H1 (cell line): ENCODE measurements at regions not wholly inside any gene's neighbourhood (a gene's known extent, or its start where the extent isn't known, plus 50 kb on each side); places are given as distances from the start of the nearest gene placed in this dataset.

Experiments used
- CTCF ChIA-PET: fragments of 300-600 bp; sonication (Branson Sonifier 250); formaldehyde crosslinking; loops from one replicate; lab custom pipeline; 2021; ENCODE audit not compliant: partially characterized antibody; lab: Charles Lee
- POLR2A ChIA-PET: fragments of 300-600 bp; sonication (Branson Sonifier 250); formaldehyde crosslinking; loops from one replicate; lab custom pipeline; 2021; ENCODE audit warnings: inconsistent platforms; ENCODE audit not compliant: partially characterized antibody; lab: Charles Lee
- DNase-seq, 2 experiments: peaks; one replicate each; pipeline versions ENCODE4 v3.0.0 to v3.0.0-alpha.2; 2010 to 2022; ENCODE audit warnings: low spot score in 2 of 2, low read depth in 1 of 2, mixed read lengths in 1 of 2
- FAIRE-seq: peaks from 2 replicates; lab custom pipeline; 2011; peaks lifted over from hg19 to GRCh38; lab: Jason Lieb, UNC
- H2AFZ ChIP-seq: 2 replicates; pipeline ENCODE4 v1.8.1; 2012; ENCODE audit warnings: low read length, inconsistent platforms
- H2AK5ac ChIP-seq: 2 replicates; pipeline ENCODE4 v1.6.1; 2013; ENCODE audit warnings: low read depth, low read length
- H2BK120ac ChIP-seq: replicated peaks from 2 replicates; pipeline ENCODE3; 2013; ENCODE audit warnings: low read depth, low read length, inconsistent platforms
- H2BK12ac ChIP-seq: 2 replicates; pipeline ENCODE4 v1.6.1; 2013; ENCODE audit warnings: low read depth, low read length
- H2BK15ac ChIP-seq: 2 replicates; pipeline ENCODE4 v1.6.1; 2013; ENCODE audit warnings: low read length
- H2BK20ac ChIP-seq: 2 replicates; pipeline ENCODE4 v1.6.1; 2013; ENCODE audit warnings: low read length
- H2BK5ac ChIP-seq: 2 replicates; pipeline ENCODE4 v1.6.1; 2013; ENCODE audit warnings: low read depth, low read length
- H3K14ac ChIP-seq: 2 replicates; pipeline ENCODE4 v1.6.1; 2013; ENCODE audit warnings: inconsistent platforms; ENCODE audit not compliant: insufficient read length
- H3K18ac ChIP-seq: 2 replicates; pipeline ENCODE4 v1.6.1; 2013; ENCODE audit warnings: low read length; ENCODE audit errors: extremely low read depth
- H3K23ac ChIP-seq: 2 replicates; pipeline ENCODE4 v1.6.1; 2013; ENCODE audit warnings: inconsistent platforms; ENCODE audit not compliant: insufficient read length
- H3K23me2 ChIP-seq: 2 replicates; pipeline ENCODE4 v1.6.1; 2013; ENCODE audit warnings: low read depth, low read length
- H3K27ac ChIP-seq: 2 replicates; pipeline ENCODE4 v1.6.1; 2011; ENCODE audit warnings: low read depth, low read length, inconsistent platforms
- H3K27me3 ChIP-seq, 4 experiments: replicated peaks in 1 of 4; 1 replicate in 1 of 4; 2 replicates in 3 of 4; pipeline versions ENCODE4 v1.6.1 to v1.8.1; 2011 to 2013; ENCODE audit warnings: low read length in 3 of 4, mild to moderate bottlenecking in 3 of 4, inconsistent platforms in 2 of 4, mixed read lengths in 2 of 4, moderate library complexity in 1 of 4; ENCODE audit not compliant: control insufficient read depth in 3 of 4, insufficient read depth in 3 of 4; ENCODE audit errors: extremely low read depth in 1 of 4
- H3K36me3 ChIP-seq, 4 experiments: 2 replicates each; pipeline versions ENCODE4 v1.6.1 to v1.8.1; 2011 to 2013; ENCODE audit warnings: mild to moderate bottlenecking in 4 of 4, low read length in 3 of 4, moderate library complexity in 2 of 4, control low read depth in 1 of 4, inconsistent platforms in 1 of 4; ENCODE audit not compliant: insufficient read depth in 4 of 4, control insufficient read depth in 2 of 4
- H3K4ac ChIP-seq: replicated peaks from 2 replicates; pipeline ENCODE3; 2013; ENCODE audit warnings: low read length, low read depth, mixed read lengths, inconsistent platforms; ENCODE audit not compliant: insufficient read length
- H3K4me1 ChIP-seq, 4 experiments: replicated peaks in 1 of 4; 1 replicate in 1 of 4; 2 replicates in 3 of 4; pipeline versions ENCODE4 v1.6.1 to v1.8.1; 2011 to 2013; ENCODE audit warnings: low read length in 3 of 4, inconsistent platforms in 2 of 4, mixed read lengths in 1 of 4; ENCODE audit not compliant: insufficient read depth in 4 of 4, control insufficient read depth in 3 of 4
- H3K4me2 ChIP-seq, 2 experiments: 2 replicates each; pipeline versions ENCODE4 v1.6.1 to v1.8.1; 2011 to 2013; ENCODE audit warnings: low read depth in 2 of 2, low read length in 2 of 2, control low read depth in 1 of 2, inconsistent platforms in 1 of 2, mild to moderate bottlenecking in 1 of 2; ENCODE audit not compliant: insufficient read depth in 1 of 2
- H3K4me3 ChIP-seq, 4 experiments: fragments of 200-600, 300-600 bp in 1 of 4; sonication (generic), shearing (Covaris generic), sonication (Bioruptor Twin) in 1 of 4; 2 replicates each; pipeline versions ENCODE4 v1.5.1 to v1.8.1; 2011 to 2016; ENCODE audit warnings: low read length in 4 of 4, low read depth in 3 of 4, control low read depth in 2 of 4, inconsistent platforms in 2 of 4, mild to moderate bottlenecking in 2 of 4, mixed read lengths in 1 of 4, moderate library complexity in 1 of 4; ENCODE audit not compliant: insufficient read depth in 2 of 4; ENCODE audit errors: extremely low read depth in 1 of 4
- H3K56ac ChIP-seq: replicated peaks from 2 replicates; pipeline ENCODE3; 2013; ENCODE audit warnings: low read depth, mild to moderate bottlenecking, mixed read lengths, low read length, inconsistent platforms; ENCODE audit not compliant: insufficient read length
- H3K79me1 ChIP-seq: 2 replicates; pipeline ENCODE4 v1.6.1; 2013; ENCODE audit warnings: low read depth, low read length, control low read depth
- H3K79me2 ChIP-seq, 2 experiments: 2 replicates each; pipeline versions ENCODE4 v1.6.1 to v1.8.1; 2012 to 2013; ENCODE audit warnings: low read length in 2 of 2, mild to moderate bottlenecking in 2 of 2, inconsistent platforms in 1 of 2; ENCODE audit not compliant: insufficient read depth in 2 of 2, control insufficient read depth in 1 of 2
- H3K9ac ChIP-seq, 4 experiments: replicated peaks in 1 of 4; 1 replicate in 1 of 4; 2 replicates in 3 of 4; pipeline versions ENCODE4 v1.6.1 to v1.8.1; 2011 to 2013; ENCODE audit warnings: low read depth in 3 of 4, low read length in 3 of 4, control low read depth in 2 of 4, mild to moderate bottlenecking in 2 of 4, moderate library complexity in 2 of 4, inconsistent platforms in 1 of 4; ENCODE audit errors: extremely low read depth in 1 of 4
- H3K9me3 ChIP-seq, 2 experiments: 2 replicates each; pipeline versions ENCODE4 v1.6.1 to v1.8.1; 2012 to 2013; ENCODE audit warnings: mild to moderate bottlenecking in 2 of 2, moderate library complexity in 2 of 2, control low read depth in 1 of 2, inconsistent platforms in 1 of 2, low read depth in 1 of 2, low read length in 1 of 2, mixed read lengths in 1 of 2; ENCODE audit not compliant: insufficient read depth in 2 of 2
- H4K20me1 ChIP-seq, 2 experiments: replicated peaks in 1 of 2; 2 replicates each; pipeline versions ENCODE3 to v1.8.1; 2011 to 2013; ENCODE audit warnings: inconsistent platforms in 2 of 2, low read length in 2 of 2, mild to moderate bottlenecking in 1 of 2; ENCODE audit not compliant: insufficient read depth in 2 of 2, control insufficient read depth in 1 of 2
- H4K5ac ChIP-seq: 2 replicates; pipeline ENCODE4 v1.6.1; 2013; ENCODE audit warnings: low read length, low read depth, mixed read lengths, inconsistent platforms; ENCODE audit not compliant: insufficient read length
- H4K8ac ChIP-seq: 2 replicates; pipeline ENCODE4 v1.8.0; 2013; ENCODE audit warnings: mild to moderate bottlenecking, moderate library complexity, low read length, inconsistent platforms; ENCODE audit not compliant: insufficient read depth; ENCODE audit errors: extremely low read depth
- H4K91ac ChIP-seq: replicated peaks from 2 replicates; pipeline ENCODE3; 2013; ENCODE audit warnings: low read length, mixed read lengths, inconsistent platforms; ENCODE audit not compliant: insufficient read length
- CHD7 ChIP-seq: fragments of 300-600 bp; sonication (generic); IDR thresholded peaks from 2 replicates; pipeline ENCODE4 v1.7.1; 2012; ENCODE audit warnings: low read length, moderate library complexity, mild to moderate bottlenecking, inconsistent platforms; ENCODE audit not compliant: insufficient replicate concordance
- WGBS, 2 experiments: shearing (Covaris generic) in 1 of 2; methylation state at CpG; one replicate each; pipeline versions ENCODE4 v1.1.6 to v1.1.7; 2013 to 2015; ENCODE audit warnings: low lambda C conversion rate in 2 of 2, mixed read lengths in 2 of 2, inconsistent platforms in 1 of 2, low coverage in 1 of 2, missing lambda C conversion rate in 1 of 2; ENCODE audit not compliant: insufficient replicate concordance in 2 of 2, insufficient coverage in 1 of 2, insufficient read length in 1 of 2; ENCODE audit errors: extremely low coverage in 1 of 2, missing lambda C conversion rate in 1 of 2; 5-methylcytosine and 5-hydroxymethylcytosine counted together

- H2BK20ac ChIP-seq = no peak overlapping the region
- H4K91ac ChIP-seq = no peak overlapping the region
- H4K20me1 ChIP-seq = no peaks in the 10 kb centered on the region
- H3K9ac ChIP-seq = no peak overlapping the region
- no peak for FAIRE-seq
- H3K79me1 ChIP-seq = no peaks in the 10 kb centered on the region
- H3K4ac ChIP-seq = no peak overlapping the region
- CTCF ChIA-PET = no interaction called here
- WGBS, 2 experiments = 76% methylated on average over 3 of the region's 5 CpGs; no CpG with 5 or more reads in 1 of the 2 experiments
- DNase-seq = no peak
- no peak overlapping the region for H3K56ac ChIP-seq
- no peak overlapping the region for H3K23ac ChIP-seq
- no peak overlapping the region for H2BK5ac ChIP-seq
- no peak overlapping the region for H4K5ac ChIP-seq
- H3K18ac ChIP-seq = no peak overlapping the region
- H3K36me3 ChIP-seq = no peaks in the 10 kb centered on the region
- no peak overlapping the region for H2BK120ac ChIP-seq
- H3K79me2 ChIP-seq = no peaks in the 10 kb centered on the region
- no peak overlapping the region for H3K4me3 ChIP-seq
- H3K4me1 ChIP-seq = no peaks in the 10 kb centered on the region
- H2BK12ac ChIP-seq = no peak overlapping the region
- no peaks in the 10 kb centered on the region for H3K23me2 ChIP-seq
- no peaks in the 10 kb centered on the region for H3K27me3 ChIP-seq
- no peak overlapping the region for H2AFZ ChIP-seq
- H4K8ac ChIP-seq = no peak overlapping the region
- no peak overlapping the region for H3K14ac ChIP-seq
- no peak overlapping the region for H2BK15ac ChIP-seq
- H3K4me2 ChIP-seq = no peak overlapping the region
- POLR2A ChIA-PET = no interaction called here
- H2AK5ac ChIP-seq = no peak overlapping the region
- H3K9me3 ChIP-seq = peaks cover 9 to 18% of the 10 kb centered on the region in 2 experiments; a peak in 3 of 4 replicates
- H3K27ac ChIP-seq = no peak overlapping the region
- no peak for TF ChIP-seq CHD7
These were observed 195.1 kb downstream of the PWWP3B start for GRCh38 chrX:106363214-106363613.
